Embryonic facial prominence (tissue), 1 donor: ENCODE measurements at regions not wholly inside any gene's neighbourhood (a gene's known extent, or its start where the extent isn't known, plus 50 kb on each side); places are given as distances from the start of the nearest gene placed in this dataset.
A peak's percentile ranks its signal among the peaks of the same experiment; 100 is the strongest.

Source experiments
- DNase-seq: peaks from one replicate; pipeline ENCODE4 v3.0.0-alpha.2; 2016; ENCODE audit errors: extremely low spot score

GRCh38 chr14:98014851-98015615, 1217.9 kb downstream of the VRK1 start:
- no peak for DNase-seq

- DNase-seq = no peak
Measured at GRCh38 chr14:98015921-98016320, 1218.7 kb downstream of the VRK1 start.

GRCh38 chr14:98018628-98019027, 1221.4 kb downstream of the VRK1 start:
- DNase-seq = no peak

- no peak for DNase-seq
Measured at GRCh38 chr14:98022541-98023520, 1225.6 kb downstream of the VRK1 start.

- no peak for DNase-seq
Measured at GRCh38 chr14:98028162-98028561, 1231.0 kb downstream of the VRK1 start.

- DNase-seq = no peak
Measured at GRCh38 chr14:98035396-98035795, 1236.6 kb downstream of the BCL11B start.

GRCh38 chr14:98037831-98038230, 1234.2 kb downstream of the BCL11B start:
- no peak for DNase-seq

- no peak for DNase-seq
Measured at GRCh38 chr14:98056946-98057345, 1215.1 kb downstream of the BCL11B start.

GRCh38 chr14:98059106-98059505, 1212.9 kb downstream of the BCL11B start:
- no peak for DNase-seq

- no peak for DNase-seq
Measured at GRCh38 chr14:98062083-98062482, 1209.9 kb downstream of the BCL11B start.

GRCh38 chr14:98069712-98070171, 1202.3 kb downstream of the BCL11B start:
- peak; percentile 58 for DNase-seq

- no peak for DNase-seq
Measured at GRCh38 chr14:98070536-98070935, 1201.5 kb downstream of the BCL11B start.

- DNase-seq = no peak
Measured at GRCh38 chr14:98074111-98074510, 1197.9 kb downstream of the BCL11B start.

- DNase-seq = no peak
Measured at GRCh38 chr14:98077176-98077575, 1194.8 kb downstream of the BCL11B start.

- no peak for DNase-seq
Measured at GRCh38 chr14:98082833-98083232, 1189.2 kb downstream of the BCL11B start.

- DNase-seq = no peak
Measured at GRCh38 chr14:98085751-98086150, 1186.2 kb downstream of the BCL11B start.

GRCh38 chr14:98093111-98093510, 1178.9 kb downstream of the BCL11B start:
- DNase-seq = no peak

GRCh38 chr14:98099527-98099926, 1172.5 kb downstream of the BCL11B start:
- DNase-seq = no peak

- DNase-seq = no peak
Measured at GRCh38 chr14:98101323-98101722, 1170.7 kb downstream of the BCL11B start.

- no peak for DNase-seq
Measured at GRCh38 chr14:98103705-98104104, 1168.3 kb downstream of the BCL11B start.

- no peak for DNase-seq
Measured at GRCh38 chr14:98109326-98109725, 1162.7 kb downstream of the BCL11B start.

GRCh38 chr14:98112194-98112780, 1159.7 kb downstream of the BCL11B start:
- no peak for DNase-seq
